Stomach smooth muscle (tissue), 2 donors: ENCODE measurements at regions not wholly inside any gene's neighbourhood (a gene's known extent, or its start where the extent isn't known, plus 50 kb on each side); places are given as distances from the start of the nearest gene placed in this dataset.

Experiments
- H3K27ac ChIP-seq: one replicate; pipeline ENCODE4 v1.7.0; 2013; ENCODE audit warnings: mild to moderate bottlenecking, low read length, inconsistent platforms
- H3K27me3 ChIP-seq, 2 donors: one replicate each; pipeline ENCODE4 v1.7.0; 2013; ENCODE audit warnings: low read length in 2 of 2; ENCODE audit not compliant: insufficient read depth in 2 of 2, control insufficient read depth in 1 of 2
- H3K36me3 ChIP-seq, 2 donors: one replicate each; pipeline ENCODE4 v1.7.0; 2013; ENCODE audit warnings: low read length in 2 of 2; ENCODE audit not compliant: control insufficient read depth in 2 of 2, insufficient read depth in 2 of 2
- H3K4me1 ChIP-seq: one replicate; pipeline ENCODE4 v1.7.0; 2013; ENCODE audit warnings: low read length; ENCODE audit not compliant: control insufficient read depth, insufficient read depth
- H3K4me3 ChIP-seq, 2 donors: one replicate each; pipeline ENCODE4 v1.7.0; 2013; ENCODE audit warnings: low read length in 2 of 2
- H3K9ac ChIP-seq, 2 donors: one replicate each; pipeline ENCODE4 v1.7.0; 2013; ENCODE audit warnings: low read length in 2 of 2, mild to moderate bottlenecking in 1 of 2
- H3K9me3 ChIP-seq, 2 donors: one replicate each; pipeline ENCODE4 v1.7.0; 2013; ENCODE audit warnings: low read length in 2 of 2; ENCODE audit not compliant: control insufficient read depth in 2 of 2
- donor health status: healthy.
- donor health status: Pancreatic carcinoma.

- Histone ChIP-seq H3K4me3 (no peak overlapping the region), H3K9ac (no peak overlapping the region), H3K27me3 (no peaks in the 10 kb centered on the region), H3K4me1 (no peaks in the 10 kb centered on the region), H3K27ac (no peak overlapping the region), H3K9me3 (no peaks in the 10 kb centered on the region), H3K36me3 (no peaks in the 10 kb centered on the region)
These were observed 308.6 kb upstream of the ZP4 start for GRCh38 chr1:238199325-238199724.

- H3K27ac ChIP-seq: no peak overlapping the region
- no peaks in the 10 kb centered on the region for H3K9me3 ChIP-seq
- H3K36me3 ChIP-seq: no peaks in the 10 kb centered on the region
These were observed 305.8 kb upstream of the ZP4 start for GRCh38 chr1:238196516-238196915.

GRCh38 chr1:238191170-238191569 is 300.4 kb upstream of the ZP4 start:
- Histone ChIP-seq H3K27me3 (no peaks in the 10 kb centered on the region), H3K4me1 (no peaks in the 10 kb centered on the region), H3K9me3 (no peaks in the 10 kb centered on the region)

More at GRCh38 chr1:238196516-238196915, 305.8 kb upstream of the ZP4 start:
- H3K4me1 ChIP-seq: no peaks in the 10 kb centered on the region
- H3K9ac ChIP-seq: no peak overlapping the region
- no peaks in the 10 kb centered on the region for H3K27me3 ChIP-seq
- no peak overlapping the region for H3K4me3 ChIP-seq

GRCh38 chr1:238187575-238187949 is 296.8 kb upstream of the ZP4 start:
- H3K27ac ChIP-seq: no peak overlapping the region
- no peak overlapping the region for H3K9ac ChIP-seq
- no peaks in the 10 kb centered on the region for H3K9me3 ChIP-seq
- no peaks in the 10 kb centered on the region for H3K4me1 ChIP-seq
- no peak overlapping the region for H3K4me3 ChIP-seq
- no peaks in the 10 kb centered on the region for H3K36me3 ChIP-seq
- no peaks in the 10 kb centered on the region for H3K27me3 ChIP-seq

More at GRCh38 chr1:238191170-238191569, 300.4 kb upstream of the ZP4 start:
- H3K36me3 ChIP-seq: no peaks in the 10 kb centered on the region
- no peak overlapping the region for H3K9ac ChIP-seq
- no peak overlapping the region for H3K4me3 ChIP-seq
- H3K27ac ChIP-seq: no peak overlapping the region

- Histone ChIP-seq H3K4me1 (no peaks in the 10 kb centered on the region), H3K4me3 (no peak overlapping the region), H3K9me3 (no peaks in the 10 kb centered on the region), H3K36me3 (no peaks in the 10 kb centered on the region), H3K9ac (no peak overlapping the region), H3K27ac (no peak overlapping the region), H3K27me3 (no peaks in the 10 kb centered on the region)
These were observed 296.3 kb upstream of the ZP4 start for GRCh38 chr1:238186887-238187574.

GRCh38 chr1:238177960-238178645 is 287.4 kb upstream of the ZP4 start:
- Histone ChIP-seq H3K27ac (no peak overlapping the region), H3K9ac (no peak overlapping the region), H3K9me3 (no peaks in the 10 kb centered on the region), H3K4me3 (no peak overlapping the region), H3K4me1 (no peaks in the 10 kb centered on the region), H3K27me3 (no peaks in the 10 kb centered on the region), H3K36me3 (no peaks in the 10 kb centered on the region)

GRCh38 chr1:238177351-238177750 is 286.6 kb upstream of the ZP4 start:
- no peaks in the 10 kb centered on the region for H3K4me1 ChIP-seq
- no peak overlapping the region for H3K9ac ChIP-seq
- no peak overlapping the region for H3K27ac ChIP-seq
- H3K9me3 ChIP-seq: no peaks in the 10 kb centered on the region
- H3K27me3 ChIP-seq: no peaks in the 10 kb centered on the region
- H3K36me3 ChIP-seq: no peaks in the 10 kb centered on the region
- no peak overlapping the region for H3K4me3 ChIP-seq

GRCh38 chr1:238176441-238176840 is 285.7 kb upstream of the ZP4 start:
- H3K27me3 ChIP-seq: no peaks in the 10 kb centered on the region
- no peaks in the 10 kb centered on the region for H3K4me1 ChIP-seq
- no peak overlapping the region for H3K4me3 ChIP-seq
- no peaks in the 10 kb centered on the region for H3K9me3 ChIP-seq
- H3K27ac ChIP-seq: no peak overlapping the region
- no peaks in the 10 kb centered on the region for H3K36me3 ChIP-seq
- H3K9ac ChIP-seq: no peak overlapping the region

- H3K36me3 ChIP-seq: no peaks in the 10 kb centered on the region
These were observed 281.3 kb upstream of the ZP4 start for GRCh38 chr1:238171985-238172384.

GRCh38 chr1:238161955-238162354 is 271.2 kb upstream of the ZP4 start:
- no peaks in the 10 kb centered on the region for H3K36me3 ChIP-seq
- no peaks in the 10 kb centered on the region for H3K4me1 ChIP-seq
- H3K9me3 ChIP-seq: no peaks in the 10 kb centered on the region
- H3K27me3 ChIP-seq: no peaks in the 10 kb centered on the region
- no peak overlapping the region for H3K4me3 ChIP-seq
- H3K9ac ChIP-seq: no peak overlapping the region
- no peak overlapping the region for H3K27ac ChIP-seq

More at GRCh38 chr1:238171985-238172384, 281.3 kb upstream of the ZP4 start:
- Histone ChIP-seq H3K4me1 (no peaks in the 10 kb centered on the region), H3K4me3 (no peak overlapping the region), H3K9ac (no peak overlapping the region), H3K27me3 (no peaks in the 10 kb centered on the region), H3K27ac (no peak overlapping the region), H3K9me3 (no peaks in the 10 kb centered on the region)

- Histone ChIP-seq H3K36me3 (no peaks in the 10 kb centered on the region), H3K4me3 (no peak overlapping the region), H3K4me1 (no peaks in the 10 kb centered on the region), H3K9ac (no peak overlapping the region), H3K27ac (no peak overlapping the region), H3K9me3 (no peaks in the 10 kb centered on the region), H3K27me3 (no peaks in the 10 kb centered on the region)
These were observed 263.2 kb upstream of the ZP4 start for GRCh38 chr1:238153939-238154338.
